PC-9 (cell line): ENCODE measurements at regions not wholly inside any gene's neighbourhood (a gene's known extent, or its start where the extent isn't known, plus 50 kb on each side); places are given as distances from the start of the nearest gene placed in this dataset.

Experiments used
- BruUV-seq: library from RNA; stranded (reverse); fragments of 400-500 nt; replicated peaks from 2 replicates; lab custom pipeline; 2021; lab: Mats Ljungman, UMichigan
- CTCF ChIA-PET: fragments of 300-600 bp; sonication (Branson Sonifier 250); formaldehyde crosslinking; loops from one replicate; lab custom pipeline; 2022; ENCODE audit warnings: antibody characterized with exemption; lab: Charles Lee
- POLR2A ChIA-PET: fragments of 300-600 bp; sonication (Branson Sonifier 250); formaldehyde crosslinking; loops from one replicate; lab custom pipeline; 2022; ENCODE audit warnings: antibody characterized with exemption; ENCODE audit not compliant: unreplicated experiment; lab: Charles Lee
- DNase-seq, 2 experiments: peaks; one replicate each; pipeline versions ENCODE4 v3.0.0 to v3.0.0-alpha.2; 2015 to 2022; ENCODE audit warnings: mixed read lengths in 1 of 2
- H2AFZ ChIP-seq: fragments of 200-600 bp; sonication (generic); 2 replicates; pipeline ENCODE4 v1.8.1; 2017; ENCODE audit warnings: antibody characterized with exemption
- H3F3A ChIP-seq: fragments of 200-600 bp; sonication (generic); 2 replicates; pipeline ENCODE4 v1.8.1; 2017; ENCODE audit warnings: antibody characterized with exemption, mild to moderate bottlenecking, low read depth; ENCODE audit not compliant: insufficient read depth
- H3K27ac ChIP-seq: fragments of 200-600 bp; sonication (generic); 2 replicates; pipeline ENCODE4 v1.6.1; 2016; ENCODE audit warnings: mixed run types
- H3K27me3 ChIP-seq: fragments of 200-600 bp; sonication (generic); 2 replicates; pipeline ENCODE4 v1.6.1; 2016; ENCODE audit warnings: low read depth, mixed run types; ENCODE audit not compliant: insufficient read depth
- H3K36me3 ChIP-seq: fragments of 200-600 bp; sonication (generic); 2 replicates; pipeline ENCODE4 v1.6.1; 2016; ENCODE audit warnings: low read depth, mixed run types
- H3K4me1 ChIP-seq: fragments of 200-600 bp; sonication (generic); replicated peaks from 2 replicates; pipeline ENCODE4 v1.6.1; 2016; ENCODE audit warnings: mixed run types; ENCODE audit not compliant: insufficient read depth
- H3K4me2 ChIP-seq: fragments of 200-600 bp; sonication (generic); 2 replicates; pipeline ENCODE4 v1.6.1; 2017; ENCODE audit warnings: mixed run types
- H3K4me3 ChIP-seq: fragments of 200-600 bp; sonication (generic); 2 replicates; pipeline ENCODE4 v1.6.1; 2016; ENCODE audit warnings: mixed run types
- H3K79me2 ChIP-seq: fragments of 200-600 bp; sonication (generic); 2 replicates; pipeline ENCODE4 v1.6.1; 2017; ENCODE audit warnings: low read depth, mixed run types
- H3K9me2 ChIP-seq: fragments of 200-600 bp; sonication (generic); 2 replicates; pipeline ENCODE4 v1.8.1; 2017; ENCODE audit warnings: mild to moderate bottlenecking; ENCODE audit not compliant: insufficient read depth
- H3K9me3 ChIP-seq: fragments of 200-600 bp; sonication (generic); 2 replicates; pipeline ENCODE4 v1.8.1; 2016; ENCODE audit warnings: low read depth; ENCODE audit not compliant: insufficient read depth
- H4K20me1 ChIP-seq: fragments of 200-600 bp; sonication (generic); 2 replicates; pipeline ENCODE4 v1.8.1; 2017; ENCODE audit not compliant: insufficient read depth
- CTCF ChIP-seq: fragments of 200-600 bp; sonication (generic); conservative IDR thresholded peaks from 2 replicates; pipeline ENCODE4 v1.6.1; 2017; ENCODE audit warnings: mixed run types, antibody characterized with exemption, mild to moderate bottlenecking, moderate library complexity
- EZH2 ChIP-seq: fragments of 200-600 bp; sonication (generic); IDR thresholded peaks from 2 replicates; pipeline ENCODE4 v1.8.0; 2017; ENCODE audit warnings: antibody characterized with exemption, low read depth
- intact Hi-C: fragments of 100-400 bp; cut with micrococcal nuclease; formaldehyde crosslinking; loops from one replicate; pipeline ENCODE4 v1.10.0; 2022; ENCODE audit not compliant: unreplicated experiment

- no TSS peak for BruUV-seq
- ChIA-PET POLR2A (no interaction called here), CTCF (no interaction called here)
- Histone ChIP-seq H4K20me1 (no peaks in the 10 kb centered on the region), H3K27me3 (peaks cover 23% of the 10 kb centered on the region), H3K9me2 (no peaks in the 10 kb centered on the region), H3K4me1 (no peaks in the 10 kb centered on the region), H3K36me3 (no peaks in the 10 kb centered on the region), H3K4me2 (no peak overlapping the region), H3K9me3 (no peaks in the 10 kb centered on the region), H3K79me2 (no peaks in the 10 kb centered on the region), H3F3A (no peaks in the 10 kb centered on the region), H3K27ac (no peak overlapping the region), H3K4me3 (no peak overlapping the region), H2AFZ (no peak overlapping the region)
- TF ChIP-seq CTCF: no peak
- no peak for TF ChIP-seq EZH2
- DNase-seq: no peak
- intact Hi-C loops: no loop called here
These were observed 261.0 kb upstream of the DDX18 start for GRCh38 chr2:117553448-117553847.

GRCh38 chr2:117555965-117556364 lies 258.5 kb upstream of the DDX18 start:
- Histone ChIP-seq H4K20me1 (no peaks in the 10 kb centered on the region), H3K4me1 (no peaks in the 10 kb centered on the region), H2AFZ (no peak overlapping the region), H3K4me2 (no peak overlapping the region), H3F3A (no peaks in the 10 kb centered on the region), H3K79me2 (no peaks in the 10 kb centered on the region), H3K27me3 (peaks cover 40% of the 10 kb centered on the region), H3K36me3 (no peaks in the 10 kb centered on the region), H3K4me3 (no peak overlapping the region), H3K9me2 (no peaks in the 10 kb centered on the region), H3K9me3 (no peaks in the 10 kb centered on the region), H3K27ac (no peak overlapping the region)
- intact Hi-C loops: no loop called here
- ChIA-PET CTCF (no interaction called here), POLR2A (no interaction called here)
- TF ChIP-seq CTCF (no peak), EZH2 (no peak)
- BruUV-seq: no TSS peak
- no peak for DNase-seq

GRCh38 chr2:117557626-117558025 lies 256.9 kb upstream of the DDX18 start:
- BruUV-seq: no TSS peak
- POLR2A ChIA-PET: no interaction called here

More at GRCh38 chr2:117557626-117558025, 256.9 kb upstream of the DDX18 start:
- TF ChIP-seq CTCF: no peak
- TF ChIP-seq EZH2: no peak
- H3K4me3 ChIP-seq: no peak overlapping the region
- no peaks in the 10 kb centered on the region for H3K9me3 ChIP-seq
- H3K4me2 ChIP-seq: no peak overlapping the region
- no peaks in the 10 kb centered on the region for H3K79me2 ChIP-seq
- H3K9me2 ChIP-seq: no peaks in the 10 kb centered on the region
- H2AFZ ChIP-seq: no peak overlapping the region
- peaks cover 40% of the 10 kb centered on the region for H3K27me3 ChIP-seq
- no peak for DNase-seq
- intact Hi-C loops: no loop called here
- no peaks in the 10 kb centered on the region for H3K4me1 ChIP-seq
- H3K36me3 ChIP-seq: no peaks in the 10 kb centered on the region
- no peak overlapping the region for H3K27ac ChIP-seq
- CTCF ChIA-PET: no interaction called here
- no peaks in the 10 kb centered on the region for H4K20me1 ChIP-seq
- no peaks in the 10 kb centered on the region for H3F3A ChIP-seq
